Hematopoietic multipotent progenitor cell treated with erythropoietin and hydrocortisone succinate and interleukin-3 and kit ligand, for 6 days (in vitro differentiated cells): ENCODE measurements at regions not wholly inside any gene's neighbourhood (a gene's known extent, or its start where the extent isn't known, plus 50 kb on each side); places are given as distances from the start of the nearest gene placed in this dataset.
A peak's percentile ranks its signal among the peaks of the same experiment; 100 is the strongest.

Source experiments
- DNase-seq: peaks from one replicate; pipeline ENCODE4 v3.0.0-alpha.2; 2015

DNA sequence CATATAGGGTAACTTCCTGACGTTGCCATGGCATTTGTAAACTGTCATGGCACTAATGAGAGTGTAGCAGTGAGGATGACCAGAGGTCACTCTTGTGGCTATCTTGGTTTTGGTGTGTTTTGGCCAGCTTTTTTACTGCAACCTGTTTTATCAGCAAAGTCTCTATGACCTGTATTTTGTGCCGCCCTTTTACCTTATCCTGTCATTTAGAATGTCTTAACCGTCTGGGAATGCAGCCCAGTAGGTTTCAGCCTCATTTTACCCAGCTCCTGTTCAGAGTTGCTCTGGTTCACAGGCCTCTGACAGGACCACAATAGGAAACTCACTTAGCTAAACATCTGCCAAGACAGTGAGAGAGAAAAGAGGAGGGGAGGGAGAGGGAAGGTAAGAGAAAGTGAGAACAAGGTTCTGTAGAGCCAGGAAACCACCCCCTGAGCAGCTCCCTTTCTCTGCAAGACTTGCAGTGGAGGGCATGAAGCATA is 64.8 kb upstream of the PLEKHG3 start:
- no peak for DNase-seq

DNA sequence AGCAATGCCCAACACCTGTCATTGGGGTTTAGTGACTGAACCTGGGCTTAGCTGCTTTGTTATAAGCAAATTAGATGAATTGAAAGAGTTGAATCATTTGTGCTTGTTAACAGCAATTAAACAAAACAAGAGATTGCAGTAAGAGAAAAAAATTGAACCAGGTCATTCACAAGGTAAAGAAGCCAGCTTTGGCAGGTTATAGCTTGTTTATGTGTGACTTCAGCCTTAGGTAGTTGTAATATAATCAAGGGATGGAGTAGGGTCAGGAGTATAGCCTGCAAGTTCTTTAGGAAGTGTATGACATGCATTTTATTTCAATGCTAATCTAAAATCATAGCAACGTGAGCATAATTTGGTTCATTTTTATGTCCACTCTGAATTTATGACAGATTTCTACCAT is 63.4 kb upstream of the PLEKHG3 start:
- no peak for DNase-seq

DNA sequence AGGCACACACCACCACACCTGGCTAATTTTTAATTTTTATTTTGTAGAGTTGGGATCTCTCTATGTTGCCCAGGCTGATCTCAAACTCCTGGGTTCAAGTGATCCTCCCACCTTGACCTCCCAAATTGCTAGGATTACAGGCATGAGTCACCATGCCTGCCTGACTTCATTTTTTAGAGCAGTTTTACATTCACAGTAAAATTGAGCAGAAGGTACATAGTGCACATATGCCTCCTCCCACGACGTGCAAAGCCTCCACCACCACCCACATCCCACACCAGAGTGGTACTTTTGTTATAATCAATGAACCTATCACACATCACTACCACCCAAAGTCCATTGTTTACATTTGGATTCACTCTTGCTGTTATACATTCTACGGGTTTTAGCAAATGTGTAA is 62.5 kb upstream of the PLEKHG3 start:
- no peak for DNase-seq

DNA sequence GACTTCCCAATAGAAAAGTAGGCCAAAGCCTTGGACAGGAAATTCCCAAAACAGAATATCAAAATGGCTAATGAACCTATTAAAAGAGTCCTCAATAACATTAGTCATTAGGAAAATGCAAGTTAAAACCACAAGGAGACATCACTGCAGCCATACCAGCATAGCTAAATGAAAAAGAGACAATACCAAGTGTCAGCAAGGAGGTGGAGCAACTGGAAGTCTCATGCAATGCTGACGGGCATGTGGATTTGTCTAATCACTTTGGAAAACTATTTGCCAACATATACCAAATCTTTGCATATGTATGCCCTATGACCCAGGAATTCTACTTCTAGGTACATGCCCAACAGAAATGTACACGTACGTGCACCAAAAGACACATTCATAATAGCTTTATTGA is 60.5 kb upstream of the PLEKHG3 start:
- no peak for DNase-seq

DNA sequence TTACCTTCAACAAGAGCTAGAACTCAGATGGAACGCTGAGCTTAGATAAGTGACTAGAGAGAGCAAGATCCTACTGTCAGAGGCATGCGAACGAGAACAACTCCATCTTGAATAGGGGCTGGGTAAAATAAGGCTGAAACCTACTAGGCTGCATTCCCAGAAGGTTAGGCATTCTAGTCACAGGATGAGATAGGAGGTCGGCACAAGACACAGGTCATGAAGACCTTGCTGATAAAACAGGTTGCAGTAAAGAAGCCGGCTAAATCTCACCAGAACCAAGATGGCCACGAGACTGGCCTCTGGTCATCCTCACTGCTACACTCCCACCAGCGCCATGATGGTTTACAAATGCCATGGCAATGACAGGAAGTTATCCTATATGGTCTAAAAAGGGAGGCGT is 59.6 kb upstream of the PLEKHG3 start:
- DNase-seq: no peak

DNA sequence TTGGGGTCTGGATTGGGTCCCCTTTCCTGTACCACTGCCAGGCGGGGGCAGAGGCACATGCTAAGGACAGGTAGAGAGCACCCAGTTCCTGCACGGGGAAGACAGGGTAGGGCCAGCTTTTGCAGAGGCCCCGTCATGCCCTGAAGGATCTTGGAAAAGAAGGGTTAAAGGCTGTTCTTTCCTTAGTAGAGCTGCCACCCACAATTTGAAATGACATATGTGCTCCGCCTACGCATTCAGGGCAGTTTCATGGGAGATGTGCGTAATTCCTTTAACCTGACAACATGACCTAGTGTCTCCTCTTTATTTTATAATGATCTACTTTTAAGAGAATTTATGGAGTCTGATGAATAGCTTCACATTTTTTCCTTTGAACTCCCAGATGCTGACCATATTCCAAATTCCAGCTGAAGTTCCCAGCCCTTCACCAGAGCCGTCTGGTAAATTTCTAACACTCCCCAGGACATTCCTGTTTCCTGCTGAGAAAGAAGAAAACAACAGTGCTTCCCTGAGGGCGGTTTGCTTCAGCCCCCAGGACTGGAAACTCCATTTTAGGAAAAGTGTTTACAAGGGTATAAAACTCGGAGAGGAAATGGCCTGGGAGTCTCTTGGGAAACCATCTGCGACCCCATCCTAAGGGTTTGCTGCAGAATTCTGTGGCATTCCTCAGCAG is 58.9 kb upstream of the PLEKHG3 start:
- no peak for DNase-seq

DNA sequence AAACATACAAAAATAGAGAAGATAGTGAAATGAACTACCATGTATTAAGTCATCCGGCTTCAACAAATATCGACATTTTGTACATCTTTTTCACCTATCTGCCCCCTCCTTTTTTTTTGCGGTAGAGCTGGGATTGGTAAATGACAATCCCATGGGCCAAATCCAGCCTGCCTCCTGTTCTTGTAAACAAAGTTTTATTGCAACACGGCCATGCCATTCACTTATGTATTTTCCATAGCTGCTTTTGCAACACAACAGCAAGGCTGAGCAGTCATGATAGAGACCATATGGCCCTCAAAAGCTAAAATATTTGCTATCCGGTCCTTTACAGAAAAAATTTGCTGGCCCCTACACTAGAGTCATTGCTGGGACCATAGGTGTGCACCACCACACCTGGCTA is 58.1 kb upstream of the PLEKHG3 start:
- DNase-seq: no peak

DNA sequence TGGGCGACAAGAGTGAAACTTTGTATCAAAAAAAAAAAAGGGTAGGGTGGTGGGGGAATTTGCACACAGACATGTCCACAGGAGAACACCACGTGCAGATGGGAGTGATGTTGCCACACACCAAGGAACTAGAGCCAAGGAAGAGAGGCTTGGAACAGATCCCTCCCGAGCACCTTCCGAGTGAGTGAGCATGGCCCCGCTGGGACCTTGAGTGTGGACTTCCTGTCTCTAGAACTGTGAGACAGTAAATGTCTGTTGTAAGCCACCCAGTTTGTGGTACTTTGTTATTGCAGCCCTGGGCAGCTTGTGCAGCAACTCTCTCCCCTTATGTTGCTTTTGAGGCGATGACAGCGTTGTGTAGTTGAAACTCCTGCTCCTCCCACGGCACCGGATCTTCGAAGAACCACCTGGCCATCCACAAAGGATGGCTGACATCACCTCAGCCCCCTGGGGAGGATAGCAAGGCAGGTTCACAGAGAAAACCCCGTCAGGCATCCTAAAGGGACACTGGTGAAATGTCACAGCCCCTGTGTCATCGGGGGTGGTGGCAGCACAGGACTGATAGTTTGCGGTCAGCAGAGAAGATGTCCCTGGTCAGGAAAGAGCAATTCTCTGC is 54.7 kb upstream of the PLEKHG3 start:
- no peak for DNase-seq

DNA sequence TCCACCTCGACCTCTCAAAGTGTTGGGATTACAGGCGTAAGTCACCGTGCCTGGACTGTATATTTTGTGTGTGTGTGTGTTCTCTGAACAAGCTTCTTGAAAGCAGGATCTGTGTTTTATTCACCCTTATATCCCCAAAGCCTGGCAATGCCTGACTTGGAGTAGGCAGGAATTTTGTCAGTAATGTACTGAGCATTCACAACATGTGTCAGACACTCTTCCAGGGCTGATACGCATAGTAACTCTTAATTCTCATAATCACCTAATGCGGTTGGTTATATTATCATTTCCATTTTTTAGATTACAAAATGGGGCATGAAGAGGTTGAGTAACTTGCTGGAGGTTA is 50.4 kb upstream of the PLEKHG3 start:
- DNase-seq: no peak

DNA sequence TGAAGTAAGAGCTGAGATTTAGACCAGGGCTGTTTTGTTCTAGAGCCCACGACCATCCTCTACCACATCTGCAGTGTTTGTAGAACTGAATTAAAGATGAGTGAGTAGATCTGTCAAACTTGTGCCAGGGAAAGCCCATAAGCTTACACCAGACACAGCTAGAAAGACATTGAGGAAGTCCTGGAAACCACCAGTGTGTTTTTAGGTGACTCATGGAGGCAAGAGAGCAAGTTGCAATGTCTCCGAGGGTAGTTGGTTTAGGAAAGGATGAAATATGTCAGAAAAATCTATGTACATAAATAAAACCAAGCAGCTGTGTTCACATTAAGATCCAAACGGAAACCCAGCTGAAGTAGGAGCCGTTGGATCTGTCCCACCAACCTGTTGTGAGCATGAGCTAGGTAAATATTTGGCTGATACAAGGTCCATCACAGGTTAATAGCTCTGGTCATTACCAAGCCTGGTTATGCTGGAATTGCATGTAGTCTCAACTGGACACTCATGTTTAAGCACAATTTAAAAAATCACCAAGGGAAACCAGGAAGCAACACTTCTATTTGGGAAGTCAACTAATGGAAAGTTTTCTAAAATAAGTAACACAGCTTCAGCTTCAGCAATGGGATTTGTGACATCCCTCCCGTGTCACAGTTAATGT is 49.9 kb upstream of the PLEKHG3 start:
- peak; percentile 44 for DNase-seq
